Prostate gland (tissue), 2 donors: ENCODE measurements at regions not wholly inside any gene's neighbourhood (a gene's known extent, or its start where the extent isn't known, plus 50 kb on each side); places are given as distances from the start of the nearest gene placed in this dataset.

ENCODE experiments used
- DNase-seq: peaks from one replicate; pipeline ENCODE4 v3.0.0-alpha.2; 2019; ENCODE audit warnings: low spot score
- H3K27ac ChIP-seq, 2 donors: fragments of 200-600 bp; sonication (generic); 2 replicates each; pipeline ENCODE4 v1.5.1; 2017 to 2019
- H3K27me3 ChIP-seq: fragments of 200-600 bp; sonication (generic); replicated peaks from 2 replicates; pipeline ENCODE4 v1.5.1; 2019; ENCODE audit not compliant: insufficient read depth
- H3K36me3 ChIP-seq, 2 donors: fragments of 200-600 bp; sonication (generic); 1 replicate in 1 of 2; 2 replicates in 1 of 2; pipeline versions ENCODE4 v1.5.1 to v1.8.1; 2017 to 2019
- H3K4me1 ChIP-seq: fragments of 200-600 bp; sonication (generic); replicated peaks from 2 replicates; pipeline ENCODE4 v1.5.1; 2019
- H3K4me3 ChIP-seq, 2 donors: fragments of 200-600 bp; sonication (generic); 2 replicates each; pipeline ENCODE4 v1.5.1; 2017 to 2019
- H3K9me3 ChIP-seq: fragments of 200-600 bp; sonication (generic); 2 replicates; pipeline ENCODE4 v1.5.1; 2017
- POLR2A ChIP-seq: fragments of 450-650 bp; IDR thresholded peaks from one replicate; pipeline ENCODE4 v1.6.1; 2016; ENCODE audit warnings: antibody characterized with exemption, mild to moderate bottlenecking
- POLR2AphosphoS5 ChIP-seq: sonication (generic); formaldehyde crosslinking; IDR thresholded peaks from one replicate; pipeline ENCODE4 v1.6.1; 2017; ENCODE audit warnings: antibody characterized with exemption
- WGBS: methylation state at CpG from one replicate; pipeline ENCODE4 v1.1.5; 2018; 5-methylcytosine and 5-hydroxymethylcytosine counted together
- intact Hi-C: fragments of 100-400 bp; cut with DNase I; formaldehyde crosslinking; loops from one replicate; pipeline ENCODE4 v1.14.2; 2022
- TF ChIP-seq, protein P1 (sequence below), 4 experiments: fragments of 200-600 bp in 2 of 4; fragments of 450-650 bp in 2 of 4; sonication (generic) in 2 of 4; IDR thresholded peaks; 1 replicate in 3 of 4; 2 replicates in 1 of 4; pipeline ENCODE4 v1.5.1; 2016 to 2019; ENCODE audit warnings: antibody characterized with exemption in 4 of 4, mild to moderate bottlenecking in 2 of 4, moderate library complexity in 2 of 4

DNA sequence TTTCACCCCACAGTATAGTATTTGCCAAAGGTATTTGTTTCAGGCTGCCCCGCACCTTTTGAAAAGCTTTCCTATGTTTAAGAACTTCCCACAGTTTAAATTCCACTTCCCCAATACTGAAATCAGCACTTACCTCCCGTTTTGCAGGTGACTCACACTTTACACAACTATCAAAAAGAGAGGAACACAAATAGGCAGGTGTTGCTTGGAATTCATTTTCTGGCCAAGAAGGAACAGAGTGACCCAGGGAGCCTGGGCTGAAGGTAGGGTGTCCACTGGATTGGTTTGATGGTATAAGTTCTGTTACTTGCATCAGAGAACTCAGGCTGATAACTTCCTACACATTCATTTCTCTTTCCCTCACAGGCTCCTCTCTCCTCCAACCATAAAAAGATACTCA, 60.1 kb upstream of the SLC30A5 start:
- intact Hi-C loops: no loop called here
- no peaks in the 10 kb centered on the region for H3K27me3 ChIP-seq
- H3K4me1 ChIP-seq: no peaks in the 10 kb centered on the region
- no peaks in the 10 kb centered on the region for H3K9me3 ChIP-seq
- DNase-seq: no peak
- no peaks in the 10 kb centered on the region for H3K36me3 ChIP-seq
- TF ChIP-seq, protein P1, sequence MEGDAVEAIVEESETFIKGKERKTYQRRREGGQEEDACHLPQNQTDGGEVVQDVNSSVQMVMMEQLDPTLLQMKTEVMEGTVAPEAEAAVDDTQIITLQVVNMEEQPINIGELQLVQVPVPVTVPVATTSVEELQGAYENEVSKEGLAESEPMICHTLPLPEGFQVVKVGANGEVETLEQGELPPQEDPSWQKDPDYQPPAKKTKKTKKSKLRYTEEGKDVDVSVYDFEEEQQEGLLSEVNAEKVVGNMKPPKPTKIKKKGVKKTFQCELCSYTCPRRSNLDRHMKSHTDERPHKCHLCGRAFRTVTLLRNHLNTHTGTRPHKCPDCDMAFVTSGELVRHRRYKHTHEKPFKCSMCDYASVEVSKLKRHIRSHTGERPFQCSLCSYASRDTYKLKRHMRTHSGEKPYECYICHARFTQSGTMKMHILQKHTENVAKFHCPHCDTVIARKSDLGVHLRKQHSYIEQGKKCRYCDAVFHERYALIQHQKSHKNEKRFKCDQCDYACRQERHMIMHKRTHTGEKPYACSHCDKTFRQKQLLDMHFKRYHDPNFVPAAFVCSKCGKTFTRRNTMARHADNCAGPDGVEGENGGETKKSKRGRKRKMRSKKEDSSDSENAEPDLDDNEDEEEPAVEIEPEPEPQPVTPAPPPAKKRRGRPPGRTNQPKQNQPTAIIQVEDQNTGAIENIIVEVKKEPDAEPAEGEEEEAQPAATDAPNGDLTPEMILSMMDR (IDR thresholded peaks at IDR 0.05): no peak
- whole genome bisulfite sequencing: 64% methylated on average over 2 of the region's 2 CpGs
- no peak overlapping the region for H3K27ac ChIP-seq
- H3K4me3 ChIP-seq: no peak overlapping the region

DNA sequence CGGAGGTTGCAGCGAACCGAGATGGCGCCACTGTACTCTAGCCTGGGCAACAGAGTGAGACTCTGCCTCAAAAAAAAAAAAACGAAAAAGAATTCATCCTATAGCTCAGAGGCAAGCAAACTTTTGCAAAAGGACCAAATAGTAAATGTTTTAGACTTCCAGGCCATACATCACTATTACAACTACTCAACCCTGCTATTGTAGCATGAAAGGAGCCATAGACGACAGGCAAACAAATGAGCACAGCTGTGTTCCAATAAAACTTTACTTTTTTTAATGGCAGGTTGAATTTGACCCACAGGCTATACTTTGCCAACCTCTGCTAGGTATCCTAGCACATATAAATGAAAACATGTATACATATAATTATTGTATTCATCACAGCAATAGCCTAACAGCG, 58.9 kb upstream of the SLC30A5 start:
- Histone ChIP-seq H3K9me3 (no peaks in the 10 kb centered on the region), H3K4me3 (no peak overlapping the region), H3K27ac (no peak overlapping the region), H3K4me1 (no peaks in the 10 kb centered on the region), H3K27me3 (no peaks in the 10 kb centered on the region), H3K36me3 (no peaks in the 10 kb centered on the region)
- intact Hi-C loops: no loop called here
- TF ChIP-seq POLR2AphosphoS5 (no peak), POLR2A (no peak)
- TF ChIP-seq, protein P1 (IDR thresholded peaks at IDR 0.05): no peak
- DNase-seq: no peak
- WGBS: 83% methylated on average over 7 of the region's 7 CpGs

DNA sequence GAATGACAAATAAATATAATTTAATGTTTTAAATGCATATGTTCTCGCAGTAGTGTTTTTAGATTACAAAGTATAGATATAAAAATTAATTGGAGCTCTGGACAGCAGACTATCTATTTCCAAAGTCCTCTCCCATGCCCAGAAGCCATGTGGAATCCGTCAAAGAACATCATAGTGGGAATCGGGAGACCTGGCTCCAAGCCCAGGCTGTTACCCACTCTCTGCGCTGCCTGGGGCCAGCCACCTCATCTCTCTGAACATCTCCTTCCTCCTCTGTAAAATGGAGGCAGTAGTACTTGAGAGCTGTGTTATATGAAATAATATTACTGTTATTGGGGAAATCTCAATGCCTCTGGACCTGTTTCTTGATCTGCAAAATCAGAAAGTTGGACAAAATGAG, 58.1 kb upstream of the SLC30A5 start:
- H3K36me3 ChIP-seq: no peaks in the 10 kb centered on the region
- TF ChIP-seq, protein P1 (IDR thresholded peaks at IDR 0.05): no peak
- TF ChIP-seq POLR2AphosphoS5: no peak
- TF ChIP-seq POLR2A: no peak
- no peaks in the 10 kb centered on the region for H3K9me3 ChIP-seq
- H3K27me3 ChIP-seq: no peaks in the 10 kb centered on the region
- no peak for DNase-seq
- 43% methylated on average over 4 of the region's 4 CpGs for WGBS
- intact Hi-C loops: no loop called here
- H3K4me1 ChIP-seq: no peaks in the 10 kb centered on the region
- H3K4me3 ChIP-seq: no peak overlapping the region
- no peak overlapping the region for H3K27ac ChIP-seq

DNA sequence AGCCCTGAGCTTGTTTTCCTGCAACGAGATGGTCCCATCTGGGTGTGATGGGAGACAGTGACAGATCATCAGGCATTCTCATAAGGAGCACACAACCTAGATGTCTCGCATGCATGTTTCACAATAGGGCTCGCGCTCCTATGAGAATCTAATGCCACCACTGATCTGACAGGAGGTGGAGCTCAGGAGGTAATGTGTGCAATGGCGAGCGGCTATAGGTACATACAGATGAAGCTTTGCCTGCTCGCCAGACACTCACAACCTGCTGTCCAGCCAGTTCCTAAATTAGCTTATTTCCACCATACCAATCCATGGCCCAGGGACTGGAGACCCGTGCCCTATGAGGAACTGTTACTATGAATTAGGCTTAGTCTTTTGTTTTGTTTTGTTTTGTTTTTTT, 55.3 kb upstream of the SLC30A5 start:
- Histone ChIP-seq H3K27ac (no peak overlapping the region), H3K36me3 (no peaks in the 10 kb centered on the region), H3K4me1 (no peaks in the 10 kb centered on the region), H3K9me3 (no peaks in the 10 kb centered on the region), H3K27me3 (no peaks in the 10 kb centered on the region), H3K4me3 (no peak overlapping the region)
- 97% methylated on average over 8 of the region's 8 CpGs for WGBS
- intact Hi-C loops: no loop called here
- TF ChIP-seq POLR2AphosphoS5: no peak
- TF ChIP-seq POLR2A: no peak
- no peak for DNase-seq

DNA sequence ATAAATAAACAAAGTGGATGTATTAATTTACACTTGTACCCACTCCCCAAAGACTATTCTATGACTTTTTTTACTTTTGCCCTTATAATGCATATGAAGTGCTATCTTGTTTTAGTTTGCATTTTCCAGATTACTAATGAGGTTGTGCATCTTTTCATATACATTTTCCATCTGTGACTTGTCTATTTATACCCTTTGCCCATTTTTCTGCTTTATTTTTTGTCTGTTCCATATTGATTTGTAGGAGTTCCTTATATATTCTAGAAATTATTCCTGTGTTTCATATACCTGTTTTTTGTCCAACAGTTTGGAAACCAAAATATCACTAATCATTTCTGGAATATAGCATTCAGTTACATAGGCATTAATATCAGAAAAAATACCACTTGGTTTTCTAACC, 54.0 kb upstream of the SLC30A5 start:
- Histone ChIP-seq H3K27me3 (no peaks in the 10 kb centered on the region), H3K36me3 (no peaks in the 10 kb centered on the region), H3K9me3 (no peaks in the 10 kb centered on the region), H3K4me3 (no peak overlapping the region), H3K27ac (no peak overlapping the region), H3K4me1 (no peaks in the 10 kb centered on the region)
- DNase-seq: no peak
- intact Hi-C loops: no loop called here
- TF ChIP-seq POLR2A: no peak
- TF ChIP-seq, protein P1 (IDR thresholded peaks at IDR 0.05): no peak
